NCI-H1694 treated with DMSO at 0.1 percent for 48 hours (cell line): ENCODE measurements at regions not wholly inside any gene's neighbourhood (a gene's known extent, or its start where the extent isn't known, plus 50 kb on each side); places are given as distances from the start of the nearest gene placed in this dataset.
"Not testable (repeated sequence)": the region's sequence is repeated elsewhere in the genome, so short reads cannot be mapped to it uniquely, and the experiment has no call there.

Source experiments
- DNase-seq: peaks from one replicate; lab custom pipeline; 2025; lab: John Stamatoyannopoulos, UW

- DNase-seq = no peak
Observed at GRCh38 chr1:233473549-233474204, 140.2 kb upstream of the KCNK1 start.

DNA sequence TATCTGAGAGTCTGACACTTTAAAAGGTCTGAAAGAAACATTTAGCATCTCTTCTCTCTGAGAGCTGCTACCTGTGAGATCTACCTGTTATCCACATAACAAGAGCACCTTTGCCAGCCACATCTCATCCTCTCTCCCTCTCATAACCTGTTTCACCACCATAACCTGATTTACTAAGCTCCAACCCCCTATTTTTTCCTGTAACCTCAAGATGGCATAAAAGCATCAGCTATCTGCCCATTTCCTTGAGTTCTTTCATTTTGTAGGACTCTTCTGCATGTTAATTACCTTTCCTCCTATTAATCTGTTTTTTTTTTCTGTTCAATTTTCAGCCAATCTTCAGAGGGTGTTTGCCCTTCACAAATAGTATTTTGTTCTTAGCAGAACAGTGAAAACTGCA is 136.5 kb upstream of the KCNK1 start:
- peak; percentile 14 for DNase-seq

DNA sequence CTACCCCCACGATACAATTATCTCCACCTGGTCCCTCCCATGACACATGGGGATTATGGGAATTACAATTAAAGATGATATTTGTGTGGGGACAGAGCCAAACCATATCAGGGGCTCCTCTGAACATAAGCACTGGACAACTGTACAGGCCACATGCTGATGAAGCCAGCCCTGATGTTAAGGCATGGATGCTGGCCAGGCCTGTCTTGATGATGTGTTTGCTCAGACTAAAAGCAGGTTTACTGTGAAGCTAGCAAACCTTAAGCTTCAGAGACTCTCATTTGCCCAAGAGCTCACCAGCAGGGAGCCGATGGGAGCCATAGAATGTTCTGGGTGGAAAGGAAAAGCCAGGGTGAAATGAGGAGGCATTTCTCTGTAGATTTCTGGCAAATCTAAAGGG is 135.3 kb upstream of the KCNK1 start:
- no peak for DNase-seq

- no peak for DNase-seq
Observed at GRCh38 chr1:233479110-233479890, 134.6 kb upstream of the KCNK1 start.

GRCh38 chr1:233480198-233480597 is 133.7 kb upstream of the KCNK1 start:
- no peak for DNase-seq

DNA sequence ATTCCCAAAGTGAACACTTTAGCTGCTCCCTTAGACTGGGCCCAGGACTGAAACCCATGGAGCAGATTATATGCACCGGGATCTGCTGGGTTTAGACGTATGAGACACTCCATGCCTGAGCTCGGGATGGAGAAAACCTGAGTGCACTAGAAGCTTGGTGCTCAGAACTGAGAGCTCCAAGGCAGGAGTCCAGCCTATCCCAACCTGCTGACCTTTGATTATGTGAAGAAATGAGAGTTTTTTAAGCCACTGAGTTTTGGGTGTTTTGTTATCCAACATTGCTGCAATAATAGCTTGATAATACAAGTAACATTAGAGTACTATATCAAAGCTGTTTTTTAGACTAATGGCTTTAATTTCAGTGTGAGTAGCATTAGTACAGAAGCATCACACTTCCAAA is 131.5 kb upstream of the KCNK1 start:
- no peak for DNase-seq

GRCh38 chr1:233485385-233485784 is 128.5 kb upstream of the KCNK1 start:
- no peak for DNase-seq

DNA sequence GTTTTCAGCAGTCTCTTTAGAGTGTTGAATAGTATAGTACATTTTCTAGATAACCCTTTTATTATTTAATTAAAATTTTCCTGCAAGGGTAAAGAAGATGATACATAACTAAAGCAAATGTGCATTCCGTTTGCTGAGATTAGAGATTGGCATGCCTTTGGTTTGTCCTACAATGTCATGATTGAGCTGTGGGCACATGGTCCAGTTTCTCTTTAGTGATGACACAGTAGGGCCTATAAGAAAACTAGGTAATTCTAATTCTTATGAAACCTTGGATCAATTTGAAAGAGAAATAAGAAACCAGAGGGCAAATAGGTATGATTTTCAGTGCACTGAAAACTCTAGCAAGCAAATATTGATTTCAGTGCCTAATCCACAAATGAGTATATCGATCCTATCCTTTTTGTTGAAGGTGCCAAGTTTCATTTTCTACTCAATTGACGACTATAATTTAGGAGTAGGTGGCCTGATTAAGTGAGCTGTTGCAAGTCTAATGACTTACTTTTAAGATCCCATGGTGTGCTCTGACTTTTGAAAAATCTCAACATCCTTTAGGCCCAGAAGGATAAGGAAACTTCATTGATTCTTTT is 128.0 kb upstream of the KCNK1 start:
- DNase-seq = no peak

- no peak for DNase-seq
Observed at GRCh38 chr1:233487408-233487807, 126.5 kb upstream of the KCNK1 start.

GRCh38 chr1:233489411-233489810 is 124.5 kb upstream of the KCNK1 start:
- no peak for DNase-seq

GRCh38 chr1:233490488-233490887 is 123.4 kb upstream of the KCNK1 start:
- DNase-seq = peak; percentile 97

DNA sequence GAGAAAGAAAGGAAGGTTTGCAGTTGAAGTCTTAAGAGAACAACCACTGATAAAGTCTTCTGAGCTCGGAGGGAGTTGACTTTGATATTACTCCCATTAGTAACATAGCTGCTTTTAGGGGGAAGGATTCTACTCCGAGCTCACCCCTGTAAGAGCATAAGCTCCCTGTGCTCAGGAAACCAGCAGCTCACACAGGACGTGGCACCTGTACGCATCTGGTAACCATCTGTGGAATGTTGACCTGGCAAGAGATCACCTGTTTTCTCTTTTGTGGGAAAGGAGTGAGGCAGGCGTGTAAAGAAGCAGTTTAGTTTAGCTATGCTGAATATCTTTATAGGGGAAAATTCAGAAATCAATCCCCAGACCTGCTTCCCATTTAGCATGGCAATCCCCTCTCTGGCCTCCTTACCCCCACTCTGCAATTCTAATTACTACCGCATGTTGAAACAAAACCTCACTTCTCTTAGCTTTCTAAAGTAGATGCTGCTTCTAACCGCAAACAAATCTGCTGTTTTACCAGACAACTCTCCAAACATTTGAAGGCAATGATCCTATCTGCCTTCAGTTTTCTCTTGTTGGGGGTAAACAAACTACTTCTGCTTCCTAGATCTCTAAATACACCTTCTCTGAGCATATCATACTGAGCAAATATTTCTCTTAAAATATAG is 121.8 kb upstream of the KCNK1 start:
- DNase-seq = peak; percentile 65

GRCh38 chr1:233496993-233497392 is 116.9 kb upstream of the KCNK1 start:
- no peak for DNase-seq

DNA sequence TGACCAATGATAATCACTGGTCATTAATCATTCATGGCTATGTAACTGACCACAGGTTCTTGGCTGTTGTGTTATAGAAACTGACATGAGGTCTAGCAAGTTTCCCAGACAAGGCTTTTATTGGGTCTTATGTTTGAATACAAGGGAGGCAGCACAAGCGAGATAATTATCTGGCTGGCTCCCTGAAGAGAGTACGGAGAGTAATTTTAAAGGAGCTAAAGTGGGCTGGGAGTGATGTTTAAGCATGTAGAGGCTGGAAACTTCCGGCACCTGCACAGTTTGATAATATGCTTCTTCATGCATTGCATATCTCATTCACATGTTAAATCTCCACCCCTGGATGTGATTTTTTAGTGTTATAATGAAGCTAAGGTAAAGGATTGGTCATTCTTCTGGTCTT is 116.2 kb upstream of the KCNK1 start:
- no peak for DNase-seq

DNA sequence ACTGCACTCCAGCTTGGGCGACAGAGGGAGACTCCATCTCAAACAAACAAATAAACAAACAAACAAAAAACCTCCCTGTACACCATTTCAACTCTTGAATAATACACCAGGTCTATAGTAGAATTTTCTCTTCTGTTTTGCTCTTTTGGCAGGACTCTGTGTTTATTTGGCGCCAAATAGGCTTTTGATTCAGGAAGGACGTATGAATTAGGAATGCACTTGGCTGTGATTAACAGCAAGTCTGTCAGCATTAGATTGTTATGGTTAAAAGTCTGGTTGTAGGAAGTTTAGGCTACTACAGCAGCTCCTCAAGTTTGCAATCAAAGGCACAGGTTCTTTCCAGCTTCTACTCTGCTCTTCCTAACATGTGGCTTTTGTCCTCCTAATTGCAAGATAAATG is 113.8 kb upstream of the KCNK1 start:
- no peak for DNase-seq

- DNase-seq = no peak
Observed at GRCh38 chr1:233503366-233503954, 110.4 kb upstream of the KCNK1 start.

DNA sequence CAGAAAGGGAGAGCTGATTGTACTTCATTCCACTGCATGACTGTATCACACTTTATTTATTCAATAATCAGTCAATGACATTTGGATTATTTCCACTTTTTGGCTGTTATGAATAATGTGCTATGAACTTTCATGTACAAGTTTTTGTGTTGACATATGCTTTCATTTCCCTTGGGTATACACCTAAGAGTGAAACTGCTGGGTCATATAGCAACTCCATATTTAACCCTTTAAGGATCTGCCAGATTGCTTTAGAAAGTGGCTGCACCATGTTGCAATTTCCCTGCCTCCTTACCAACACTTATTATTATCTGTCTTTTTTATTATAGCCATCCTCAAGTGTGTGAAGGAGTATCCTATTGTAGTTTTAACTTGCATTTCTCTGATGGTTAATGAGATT is 108.8 kb upstream of the KCNK1 start:
- DNase-seq = no peak

- not testable (repeated sequence) for DNase-seq
Observed at GRCh38 chr1:233505889-233506288, 108.0 kb upstream of the KCNK1 start.

GRCh38 chr1:233509526-233509925 is 104.4 kb upstream of the KCNK1 start:
- DNase-seq = no peak

DNA sequence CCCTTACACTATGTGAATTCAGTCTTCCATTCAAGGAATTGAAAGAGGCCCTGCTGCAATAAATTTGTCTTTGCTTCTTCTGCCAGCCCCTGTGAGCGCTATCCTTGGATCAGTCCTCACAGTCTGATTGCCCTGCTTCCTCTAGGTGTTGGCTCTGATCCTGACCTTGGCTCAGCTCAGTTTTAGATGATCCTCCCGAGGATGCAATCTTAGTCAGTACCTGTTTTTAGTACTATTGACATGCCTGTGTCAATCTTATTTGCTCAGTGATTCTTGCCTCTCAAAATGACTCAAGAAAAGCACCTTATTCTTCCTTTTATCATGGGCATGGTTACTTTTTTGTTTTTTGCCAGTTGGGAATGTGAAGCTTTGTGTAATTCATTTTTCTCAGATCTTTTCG is 101.4 kb upstream of the KCNK1 start:
- no peak for DNase-seq

DNA sequence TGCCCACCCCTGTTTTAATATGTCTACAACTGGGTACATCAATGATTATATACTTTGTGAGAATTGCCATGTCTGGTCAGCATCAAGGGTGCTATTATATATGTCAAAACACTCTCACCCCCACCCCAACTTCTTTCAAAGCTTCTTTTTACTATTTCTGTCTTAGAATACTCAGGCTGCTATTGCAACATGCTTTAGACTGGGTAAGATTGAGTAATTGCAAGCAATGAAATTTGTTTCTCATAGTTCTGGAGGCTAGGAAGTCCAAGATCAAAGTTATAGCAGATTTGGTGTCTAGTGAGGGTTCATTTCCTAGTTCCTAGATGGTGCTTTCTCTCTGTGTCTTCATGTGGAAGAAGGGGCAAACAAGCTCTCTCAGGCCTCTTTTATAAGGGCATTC is 100.5 kb upstream of the KCNK1 start:
- DNase-seq = no peak

DNA sequence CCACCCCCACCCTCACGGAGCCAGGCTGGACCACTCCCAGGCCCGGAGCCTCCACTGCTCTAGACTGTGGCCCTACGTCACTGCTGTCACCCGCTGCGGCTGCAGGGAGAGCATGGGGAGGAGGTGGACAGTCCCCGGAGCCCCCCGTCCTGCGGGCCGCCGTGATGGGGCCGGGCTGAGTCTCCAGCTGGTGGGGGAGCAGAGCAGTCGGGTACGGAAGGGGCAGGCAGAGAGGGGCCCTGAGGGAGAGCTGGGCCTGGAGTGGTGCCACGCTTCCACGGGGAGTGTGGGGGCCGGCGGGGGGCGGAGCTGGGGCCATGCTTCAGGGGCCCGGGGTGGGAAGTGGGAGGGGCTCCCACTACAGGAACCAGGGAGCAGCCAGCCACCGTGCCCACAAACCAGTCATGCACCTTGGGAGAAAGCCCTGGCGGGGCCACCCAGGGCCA is 98.9 kb upstream of the KCNK1 start:
- DNase-seq = no peak
